ENCODE measurements at regions not wholly inside any gene's neighbourhood (a gene's known extent, or its start where the extent isn't known, plus 50 kb on each side); places are given as distances from the start of the nearest gene placed in this dataset.
"Not testable (repeated sequence)": the region's sequence is repeated elsewhere in the genome, so short reads cannot be mapped to it uniquely, and the experiment has no call there.

- no peak overlapping the region for H3K4me3 Mint-ChIP-seq
- H3K9me3 Mint-ChIP-seq (ENCODE audit: insufficient read depth), result peaks cover 4% of the 10 kb centered on the region
- H3K27me3 Mint-ChIP-seq, result no peaks in the 10 kb centered on the region
- POLR2A ChIA-PET, result no interaction called here
- no peaks in the 10 kb centered on the region for H3K79me2 ChIP-seq (ENCODE audit: control insufficient read depth, insufficient read depth, low read length)
- no peak overlapping the region for H3K27ac ChIP-seq (ENCODE audit: low read length in 2 of 2)
- no CpG with 5 or more reads among the region's 2 CpGs for WGBS (ENCODE audit: insufficient coverage)
- TF ChIP-seq EZH2 (IDR thresholded peaks at IDR 0.05; ENCODE audit: borderline replicate concordance, insufficient read depth, low read depth, low read length, poor library complexity, severe bottlenecking), result no peak
- no peak for TF ChIP-seq CTCF (IDR thresholded peaks at IDR 0.05)
- H3K27ac Mint-ChIP-seq, result no peak overlapping the region
- no peak overlapping the region for H3K4me3 ChIP-seq (ENCODE audit: control extremely low read depth in 1 of 5, extremely low read depth in 1 of 5, insufficient read depth in 1 of 5, low read depth in 2 of 5, low read length in 4 of 5)
- H3K4me1 ChIP-seq (ENCODE audit: control insufficient read depth in 2 of 2, insufficient read depth in 2 of 2, low read length in 2 of 2), result no peaks in the 10 kb centered on the region
- H3K27me3 ChIP-seq (replicated peaks in 1 of 4; ENCODE audit: control extremely low read depth in 1 of 4, control insufficient read depth in 3 of 4, insufficient read depth in 4 of 4, low read length in 3 of 4), result no peaks in the 10 kb centered on the region
- CTCF ChIA-PET, result no interaction called here
- H3K36me3 ChIP-seq (replicated peaks in 1 of 2; ENCODE audit: control extremely low read depth in 1 of 2, control insufficient read depth in 1 of 2, extremely low read depth in 1 of 2, insufficient read depth in 2 of 2, low read length in 1 of 2), result no peaks in the 10 kb centered on the region
- H4K20me1 ChIP-seq (ENCODE audit: control insufficient read depth, insufficient read depth, low read length, poor library complexity, severe bottlenecking), result no peaks in the 10 kb centered on the region
- intact Hi-C loops (cut with micrococcal nuclease), result no loop called here
- ATAC-seq (ENCODE audit: low read depth) (no peak), DNase-seq (no peak)
- H3K9me3 ChIP-seq (ENCODE audit: control extremely low read depth in 1 of 3, control insufficient read depth in 2 of 3, insufficient read depth in 1 of 3, low read length in 2 of 3), result no peaks in the 10 kb centered on the region
- no peak overlapping the region for H2AFZ ChIP-seq (ENCODE audit: insufficient read depth, low read depth, low read length, poor library complexity, severe bottlenecking)
- H3K4me2 ChIP-seq (replicated peaks; ENCODE audit: low read depth, low read length, poor library complexity, severe bottlenecking), result no peak overlapping the region
- H3K9ac ChIP-seq (ENCODE audit: low read length), result no peak overlapping the region
- no peaks in the 10 kb centered on the region for H3K4me1 Mint-ChIP-seq
Observed at GRCh38 chr6:75020376-75020775, 185.5 kb downstream of the COL12A1 start.

- Histone ChIP-seq H3K9ac (ENCODE audit: low read length) (no peak overlapping the region), H3K4me3 (ENCODE audit: control extremely low read depth in 1 of 5, extremely low read depth in 1 of 5, insufficient read depth in 1 of 5, low read depth in 2 of 5, low read length in 4 of 5) (no peak overlapping the region), H3K36me3 (replicated peaks in 1 of 2; ENCODE audit: control extremely low read depth in 1 of 2, control insufficient read depth in 1 of 2, extremely low read depth in 1 of 2, insufficient read depth in 2 of 2, low read length in 1 of 2) (no peaks in the 10 kb centered on the region), H3K4me2 (replicated peaks; ENCODE audit: low read depth, low read length, poor library complexity, severe bottlenecking) (no peak overlapping the region), H2AFZ (ENCODE audit: insufficient read depth, low read depth, low read length, poor library complexity, severe bottlenecking) (no peak overlapping the region), H3K4me1 (ENCODE audit: control insufficient read depth in 2 of 2, insufficient read depth in 2 of 2, low read length in 2 of 2) (no peaks in the 10 kb centered on the region), H3K27me3 (replicated peaks in 1 of 4; ENCODE audit: control extremely low read depth in 1 of 4, control insufficient read depth in 3 of 4, insufficient read depth in 4 of 4, low read length in 3 of 4) (no peaks in the 10 kb centered on the region), H3K27ac (ENCODE audit: low read length in 2 of 2) (no peak overlapping the region), H3K79me2 (ENCODE audit: control insufficient read depth, insufficient read depth, low read length) (no peaks in the 10 kb centered on the region), H4K20me1 (ENCODE audit: control insufficient read depth, insufficient read depth, low read length, poor library complexity, severe bottlenecking) (no peaks in the 10 kb centered on the region), H3K9me3 (ENCODE audit: control extremely low read depth in 1 of 3, control insufficient read depth in 2 of 3, insufficient read depth in 1 of 3, low read length in 2 of 3) (no peaks in the 10 kb centered on the region)
- no peaks in the 10 kb centered on the region for H3K4me1 Mint-ChIP-seq
- no CpG with 5 or more reads among the region's 2 CpGs for WGBS (ENCODE audit: insufficient coverage)
- ChIA-PET CTCF (no interaction called here), POLR2A (no interaction called here)
- H3K27ac Mint-ChIP-seq, result no peak overlapping the region
- TF ChIP-seq EZH2 (IDR thresholded peaks at IDR 0.05; ENCODE audit: borderline replicate concordance, insufficient read depth, low read depth, low read length, poor library complexity, severe bottlenecking), result no peak
- no peak for TF ChIP-seq CTCF (IDR thresholded peaks at IDR 0.05)
- DNase-seq, result peak; percentile 1
- no peak overlapping the region for H3K4me3 Mint-ChIP-seq
- intact Hi-C loops (cut with micrococcal nuclease), result no loop called here
- peaks cover 6% of the 10 kb centered on the region for H3K9me3 Mint-ChIP-seq (ENCODE audit: insufficient read depth)
- ATAC-seq (ENCODE audit: low read depth), result no peak
- H3K27me3 Mint-ChIP-seq, result no peaks in the 10 kb centered on the region
Observed at GRCh38 chr6:75012018-75012417, 193.8 kb downstream of the COL12A1 start.

GRCh38 chr6:75003984-75004383, 201.9 kb downstream of the COL12A1 start:
- H3K4me3 Mint-ChIP-seq; H3K4me1 Mint-ChIP-seq; H3K27ac Mint-ChIP-seq; ATAC-seq (ENCODE audit: low read depth); H3K4me2 ChIP-seq (replicated peaks; ENCODE audit: low read depth, low read length, poor library complexity, severe bottlenecking); DNase-seq; H3K9me3 Mint-ChIP-seq (ENCODE audit: insufficient read depth); H4K20me1 ChIP-seq (ENCODE audit: control insufficient read depth, insufficient read depth, low read length, poor library complexity, severe bottlenecking); POLR2A ChIA-PET; intact Hi-C loops (cut with micrococcal nuclease); H3K9ac ChIP-seq (ENCODE audit: low read length); H3K36me3 ChIP-seq (replicated peaks in 1 of 2; ENCODE audit: control extremely low read depth in 1 of 2, control insufficient read depth in 1 of 2, extremely low read depth in 1 of 2, insufficient read depth in 2 of 2, low read length in 1 of 2); H3K27ac ChIP-seq (ENCODE audit: low read length in 2 of 2); H3K27me3 Mint-ChIP-seq; H3K79me2 ChIP-seq (ENCODE audit: control insufficient read depth, insufficient read depth, low read length); CTCF ChIA-PET; H3K27me3 ChIP-seq (replicated peaks in 1 of 4; ENCODE audit: control extremely low read depth in 1 of 4, control insufficient read depth in 3 of 4, insufficient read depth in 4 of 4, low read length in 3 of 4); H2AFZ ChIP-seq (ENCODE audit: insufficient read depth, low read depth, low read length, poor library complexity, severe bottlenecking); H3K4me1 ChIP-seq (ENCODE audit: control insufficient read depth in 2 of 2, insufficient read depth in 2 of 2, low read length in 2 of 2); H3K4me3 ChIP-seq (ENCODE audit: control extremely low read depth in 1 of 5, extremely low read depth in 1 of 5, insufficient read depth in 1 of 5, low read depth in 2 of 5, low read length in 4 of 5): not testable (repeated sequence)
- H3K9me3 ChIP-seq (ENCODE audit: control extremely low read depth in 1 of 3, control insufficient read depth in 2 of 3, insufficient read depth in 1 of 3, low read length in 2 of 3), result peaks cover 0 to 10% (median 0%) of the 10 kb centered on the region in 3 donors
- WGBS (ENCODE audit: insufficient coverage), result 92% methylated on average over 8 of the region's 8 CpGs
